A673 (cell line): ENCODE measurements at regions not wholly inside any gene's neighbourhood (a gene's known extent, or its start where the extent isn't known, plus 50 kb on each side); places are given as distances from the start of the nearest gene placed in this dataset.
"Not testable (repeated sequence)": the region's sequence is repeated elsewhere in the genome, so short reads cannot be mapped to it uniquely, and the experiment has no call there.

Experiments
- BruUV-seq: library from RNA; stranded (reverse); fragments of 400-500 nt; replicated peaks from 2 replicates; lab custom pipeline; 2021; lab: Mats Ljungman, UMichigan
- CTCF ChIA-PET: fragments of 300-600 bp; sonication (Branson Sonifier 250); formaldehyde crosslinking; loops from one replicate; lab custom pipeline; 2022; ENCODE audit warnings: antibody characterized with exemption; lab: Charles Lee
- POLR2A ChIA-PET: fragments of 300-600 bp; sonication (Branson Sonifier 250); formaldehyde crosslinking; loops from one replicate; lab custom pipeline; 2022; ENCODE audit warnings: antibody characterized with exemption; ENCODE audit not compliant: low non-redundant PET; lab: Charles Lee
- DNase-seq: peaks from one replicate; pipeline ENCODE4 v3.0.0-alpha.2; 2015; ENCODE audit warnings: low spot score
- H3K27ac ChIP-seq: fragments of 200-600 bp; sonication (generic); 2 replicates; pipeline ENCODE4 v1.5.1; 2016; ENCODE audit warnings: mixed run types, low read depth, mild to moderate bottlenecking, mixed read lengths, antibody characterized with exemption, low read length; ENCODE audit not compliant: poor library complexity, severe bottlenecking
- H3K27me3 ChIP-seq: fragments of 200-600 bp; sonication (generic); replicated peaks from 2 replicates; pipeline ENCODE4 v1.6.1; 2017; ENCODE audit warnings: mixed run types, low read depth, mild to moderate bottlenecking, mixed read lengths, antibody characterized with exemption, low read length; ENCODE audit not compliant: insufficient read depth, poor library complexity
- H3K36me3 ChIP-seq: fragments of 200-600 bp; sonication (generic); 2 replicates; pipeline ENCODE4 v1.6.1; 2016; ENCODE audit warnings: mixed run types, mild to moderate bottlenecking, mixed read lengths, antibody characterized with exemption, low read length; ENCODE audit not compliant: insufficient read depth, poor library complexity, severe bottlenecking
- H3K4me1 ChIP-seq: fragments of 200-600 bp; sonication (generic); 2 replicates; pipeline ENCODE4 v1.6.1; 2017; ENCODE audit warnings: mixed run types, mild to moderate bottlenecking, mixed read lengths, antibody characterized with exemption, low read length; ENCODE audit not compliant: insufficient read depth, poor library complexity, severe bottlenecking
- H3K4me3 ChIP-seq: fragments of 200-600 bp; sonication (generic); 2 replicates; pipeline ENCODE4 v1.5.1; 2016; ENCODE audit warnings: low read depth, mixed run types, mild to moderate bottlenecking, mixed read lengths, low read length; ENCODE audit not compliant: poor library complexity, severe bottlenecking
- H3K9me3 ChIP-seq: fragments of 200-600 bp; sonication (generic); 2 replicates; pipeline ENCODE4 v1.6.1; 2016; ENCODE audit warnings: mixed run types, low read depth, mild to moderate bottlenecking, mixed read lengths, antibody characterized with exemption, low read length; ENCODE audit not compliant: poor library complexity, severe bottlenecking
- CTCF ChIP-seq: fragments of 300-800, 200-600 bp; sonication (generic); conservative IDR thresholded peaks from 2 replicates; pipeline ENCODE4 v1.5.1; 2017; ENCODE audit warnings: low read depth, mild to moderate bottlenecking, antibody characterized with exemption, low read length, moderate library complexity, mixed read lengths
- EZH2 ChIP-seq: fragments of 200-600 bp; sonication (generic); IDR thresholded peaks from 2 replicates; pipeline ENCODE4 v1.6.1; 2017; ENCODE audit warnings: borderline replicate concordance, low read depth, mild to moderate bottlenecking, mixed read lengths, antibody characterized with exemption, low read length; ENCODE audit not compliant: poor library complexity, severe bottlenecking
- intact Hi-C: fragments of 100-400 bp; cut with micrococcal nuclease; formaldehyde crosslinking; loops from one replicate; pipeline ENCODE4 v1.10.0; 2022; ENCODE audit not compliant: unreplicated experiment

GRCh38 chr12:46983959-46984841 is 95.2 kb upstream of the PCED1B start:
- peak; percentile 86 for DNase-seq
- POLR2A ChIA-PET: interaction anchor here (0.6 to 1.5 kb wide), 2 partner anchors 37 to 50 kb away, joined by 3 to 4 read pairs; no protein-coding TSS in a partner anchor
- Histone ChIP-seq H3K9me3 (no peaks in the 10 kb centered on the region), H3K27me3 (no peaks in the 10 kb centered on the region), H3K36me3 (no peaks in the 10 kb centered on the region), H3K4me1 (peaks cover 10% of the 10 kb centered on the region), H3K4me3 (peak overlapping the region; percentile 17), H3K27ac (no peak overlapping the region)
- intact Hi-C loops: loop anchor here (5.0 kb wide), 3 partner anchors 37 to 307 kb away; no protein-coding TSS in a partner anchor
- TSS peak; percentile 96 for BruUV-seq
- CTCF ChIA-PET: interaction anchor here (0.7 to 1.7 kb wide), 6 partner anchors 35 to 859 kb away, joined by 3 to 8 read pairs (median 6); no protein-coding TSS in a partner anchor
- TF ChIP-seq EZH2: no peak
- TF ChIP-seq CTCF: peak; percentile 93

GRCh38 chr12:46985816-46986215 is 93.6 kb upstream of the PCED1B start:
- Histone ChIP-seq H3K36me3 (no peaks in the 10 kb centered on the region), H3K27ac (no peak overlapping the region), H3K4me3 (no peak overlapping the region), H3K4me1 (peaks cover 10% of the 10 kb centered on the region), H3K27me3 (no peaks in the 10 kb centered on the region), H3K9me3 (no peaks in the 10 kb centered on the region)
- TF ChIP-seq EZH2 (no peak), CTCF (no peak)
- intact Hi-C loops: no loop called here
- POLR2A ChIA-PET: no interaction called here
- BruUV-seq: no TSS peak
- DNase-seq: no peak
- CTCF ChIA-PET: interaction anchor here (0.6 kb wide), 1 partner anchor 24 kb away, joined by 3 read pairs; no protein-coding TSS in a partner anchor

- H3K36me3 ChIP-seq, H3K4me3 ChIP-seq, CTCF ChIA-PET, H3K9me3 ChIP-seq, intact Hi-C loops, BruUV-seq, H3K27ac ChIP-seq, POLR2A ChIA-PET, DNase-seq, H3K27me3 ChIP-seq: not testable (repeated sequence)
- peaks cover 10% of the 10 kb centered on the region for H3K4me1 ChIP-seq
Measured at GRCh38 chr12:46988122-46988521, 91.3 kb upstream of the PCED1B start.
